ENCODE measurements at regions not wholly inside any gene's neighbourhood (a gene's known extent, or its start where the extent isn't known, plus 50 kb on each side); places are given as distances from the start of the nearest gene placed in this dataset.

DNA sequence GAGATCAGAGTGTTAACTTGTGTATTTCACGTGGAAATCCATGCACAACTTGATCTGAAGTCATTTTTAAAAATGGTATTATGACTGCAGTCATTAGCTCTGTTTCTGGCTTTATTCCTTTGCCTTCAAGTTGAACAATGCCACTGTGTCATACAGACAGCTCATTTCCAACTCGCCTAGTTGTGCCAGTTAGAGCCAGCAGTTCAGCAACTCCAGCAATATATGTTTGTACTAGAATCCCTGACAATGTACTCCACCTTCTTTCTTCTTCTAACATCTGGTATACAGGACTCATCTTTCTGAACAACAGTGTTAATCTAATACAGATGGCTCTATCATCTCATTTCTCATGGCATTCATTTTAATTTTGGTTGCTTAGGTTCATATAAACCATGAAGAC lies 418.3 kb upstream of the POU3F2 start:
- TF ChIP-seq ZFP30 (CRISPR knock-in tag; IDR thresholded peaks at IDR 0.05) = no peak
- no peak for TF ChIP-seq ZFP3 (CRISPR knock-in tag; IDR thresholded peaks at IDR 0.05)

Data from SK-N-SH treated with all-trans-retinoic acid at 6 μM for 48 hours (cell line).